ENCODE measurements at regions not wholly inside any gene's neighbourhood (a gene's known extent, or its start where the extent isn't known, plus 50 kb on each side); places are given as distances from the start of the nearest gene placed in this dataset.

GRCh38 chr16:9687737-9688319 lies 494.4 kb downstream of the GRIN2A start:
- DNase-seq (ENCODE audit: low spot score): no peak

- DNase-seq (ENCODE audit: low spot score): no peak
These were observed 492.6 kb downstream of the GRIN2A start for GRCh38 chr16:9689597-9689996.

GRCh38 chr16:9695152-9695551 lies 487.1 kb downstream of the GRIN2A start:
- DNase-seq (ENCODE audit: low spot score): no peak
